Loucy (cell line): ENCODE measurements at regions not wholly inside any gene's neighbourhood (a gene's known extent, or its start where the extent isn't known, plus 50 kb on each side); places are given as distances from the start of the nearest gene placed in this dataset.
"Not testable (repeated sequence)": the region's sequence is repeated elsewhere in the genome, so short reads cannot be mapped to it uniquely, and the experiment has no call there.

Experiments
- EZH2phosphoT487 ChIP-seq: fragments of 200-600 bp; IDR thresholded peaks from 2 replicates; pipeline ENCODE4 v1.6.1; 2018; ENCODE audit warnings: antibody characterized with exemption, mild to moderate bottlenecking, moderate library complexity, borderline replicate concordance
- TF ChIP-seq, protein P1 (sequence below): fragments of 200-600 bp; sonication (generic); conservative IDR thresholded peaks from 2 replicates; pipeline ENCODE4 v1.5.1; 2014; ENCODE audit warnings: mild to moderate bottlenecking, antibody characterized with exemption, low read length

DNA sequence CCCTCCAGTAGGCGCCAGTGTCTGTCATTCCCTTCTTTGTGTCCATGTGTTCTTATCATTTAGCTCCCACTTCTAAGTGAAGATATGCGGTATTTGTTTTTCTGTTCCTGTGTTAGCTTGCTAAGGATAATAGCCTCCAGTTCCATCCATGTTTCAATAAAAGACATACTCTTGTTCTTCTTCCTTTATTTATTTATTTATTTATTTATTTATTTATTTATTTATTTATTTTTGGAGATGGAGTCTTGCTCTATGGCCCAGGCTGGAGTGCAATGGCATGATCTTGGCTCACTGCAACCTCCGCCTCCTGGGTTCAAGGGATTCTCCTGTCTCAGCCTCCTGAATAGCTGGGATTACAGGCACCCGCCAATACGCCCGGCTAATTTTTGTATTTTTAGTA, 762.6 kb upstream of the CDH10 start:
- TF ChIP-seq, protein P1, sequence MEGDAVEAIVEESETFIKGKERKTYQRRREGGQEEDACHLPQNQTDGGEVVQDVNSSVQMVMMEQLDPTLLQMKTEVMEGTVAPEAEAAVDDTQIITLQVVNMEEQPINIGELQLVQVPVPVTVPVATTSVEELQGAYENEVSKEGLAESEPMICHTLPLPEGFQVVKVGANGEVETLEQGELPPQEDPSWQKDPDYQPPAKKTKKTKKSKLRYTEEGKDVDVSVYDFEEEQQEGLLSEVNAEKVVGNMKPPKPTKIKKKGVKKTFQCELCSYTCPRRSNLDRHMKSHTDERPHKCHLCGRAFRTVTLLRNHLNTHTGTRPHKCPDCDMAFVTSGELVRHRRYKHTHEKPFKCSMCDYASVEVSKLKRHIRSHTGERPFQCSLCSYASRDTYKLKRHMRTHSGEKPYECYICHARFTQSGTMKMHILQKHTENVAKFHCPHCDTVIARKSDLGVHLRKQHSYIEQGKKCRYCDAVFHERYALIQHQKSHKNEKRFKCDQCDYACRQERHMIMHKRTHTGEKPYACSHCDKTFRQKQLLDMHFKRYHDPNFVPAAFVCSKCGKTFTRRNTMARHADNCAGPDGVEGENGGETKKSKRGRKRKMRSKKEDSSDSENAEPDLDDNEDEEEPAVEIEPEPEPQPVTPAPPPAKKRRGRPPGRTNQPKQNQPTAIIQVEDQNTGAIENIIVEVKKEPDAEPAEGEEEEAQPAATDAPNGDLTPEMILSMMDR = not testable (repeated sequence)
- not testable (repeated sequence) for TF ChIP-seq EZH2phosphoT487
